GM23338 (cell line): ENCODE measurements at regions not wholly inside any gene's neighbourhood (a gene's known extent, or its start where the extent isn't known, plus 50 kb on each side); places are given as distances from the start of the nearest gene placed in this dataset.

Source experiments
- CTCF ChIP-seq, 2 experiments: fragments of 200-600 bp in 1 of 2; sonication (generic) in 1 of 2; conservative IDR thresholded peaks; 2 replicates each; pipeline versions ENCODE4 v1.5.1 to v1.6.1; 2016 to 2017; ENCODE audit warnings: antibody characterized with exemption in 2 of 2, low read depth in 2 of 2, mild to moderate bottlenecking in 2 of 2, moderate library complexity in 1 of 2
- ETS1 ChIP-seq: IDR thresholded peaks from 2 replicates; pipeline ENCODE4 v1.6.1; 2016; ENCODE audit warnings: antibody characterized with exemption
- EZH2 ChIP-seq: fragments of 200-600 bp; sonication (generic); IDR thresholded peaks from one replicate; pipeline ENCODE4 v1.8.0; 2017; ENCODE audit warnings: antibody characterized with exemption, mild to moderate bottlenecking, low read depth; ENCODE audit not compliant: unreplicated experiment
- POLR2AphosphoS5 ChIP-seq: IDR thresholded peaks from 2 replicates; pipeline ENCODE4 v1.6.1; 2016; ENCODE audit warnings: antibody characterized with exemption, low read depth
- REST ChIP-seq: IDR thresholded peaks from one replicate; pipeline ENCODE4 v1.6.1; 2018; ENCODE audit warnings: antibody characterized with exemption; ENCODE audit not compliant: unreplicated experiment

- TF ChIP-seq EZH2: no peak
- no peak for TF ChIP-seq REST
- no peak for TF ChIP-seq CTCF (conservative IDR thresholded peaks at IDR 0.05; ENCODE audit: low read depth in 2 of 2)
- no peak for TF ChIP-seq POLR2AphosphoS5
- no peak for TF ChIP-seq ETS1
These were observed 128.0 kb downstream of the KIF20B start for GRCh38 chr10:89829262-89829886.
